Left hindlimb (tissue), 1 donor: ENCODE measurements at regions not wholly inside any gene's neighbourhood (a gene's known extent, or its start where the extent isn't known, plus 50 kb on each side); places are given as distances from the start of the nearest gene placed in this dataset.
"Not testable (repeated sequence)": the region's sequence is repeated elsewhere in the genome, so short reads cannot be mapped to it uniquely, and the experiment has no call there.

Experiments
- DNase-seq: peaks from one replicate; pipeline ENCODE4 v3.0.0-alpha.2; 2018

DNA sequence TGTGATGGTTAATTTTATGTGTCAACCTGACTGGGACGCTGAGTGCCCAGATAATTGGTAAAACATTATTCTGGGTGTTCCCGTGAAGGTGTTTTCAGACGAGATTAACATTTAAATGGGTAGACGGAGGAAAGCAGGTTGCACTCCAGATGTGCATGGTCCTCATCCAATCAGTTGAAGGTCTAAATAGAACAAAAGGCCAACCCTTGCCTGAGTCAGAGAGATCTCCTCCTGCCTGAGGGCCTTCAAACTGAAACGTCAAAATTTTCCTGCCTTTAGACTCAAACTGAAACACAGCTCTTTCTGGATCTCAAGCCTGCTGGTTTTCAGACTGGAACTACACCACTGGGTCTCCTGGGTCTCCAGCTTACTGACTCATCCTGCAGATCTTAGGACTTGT, 73.5 kb downstream of the NPIPA8 start:
- not testable (repeated sequence) for DNase-seq

DNA sequence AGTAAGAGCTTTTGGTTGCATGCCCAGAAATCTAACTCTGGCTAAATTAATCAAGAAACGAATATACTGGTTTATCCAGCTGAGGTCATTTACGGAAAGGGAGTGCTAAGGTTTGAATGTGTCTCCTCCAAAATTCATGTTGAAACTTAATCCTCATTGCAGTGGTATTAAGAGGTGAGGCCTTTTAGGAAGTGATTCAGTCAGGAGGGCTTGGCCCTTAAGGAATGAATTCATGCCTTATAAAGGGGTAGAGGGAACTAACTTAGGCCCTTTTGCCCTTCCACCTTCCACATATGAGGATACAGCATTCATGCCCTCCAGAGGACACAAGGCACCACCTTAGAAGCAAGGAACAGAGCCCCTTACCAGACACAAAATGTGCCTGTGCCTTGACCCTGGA, 74.7 kb downstream of the NPIPA8 start:
- DNase-seq, result not testable (repeated sequence)

DNA sequence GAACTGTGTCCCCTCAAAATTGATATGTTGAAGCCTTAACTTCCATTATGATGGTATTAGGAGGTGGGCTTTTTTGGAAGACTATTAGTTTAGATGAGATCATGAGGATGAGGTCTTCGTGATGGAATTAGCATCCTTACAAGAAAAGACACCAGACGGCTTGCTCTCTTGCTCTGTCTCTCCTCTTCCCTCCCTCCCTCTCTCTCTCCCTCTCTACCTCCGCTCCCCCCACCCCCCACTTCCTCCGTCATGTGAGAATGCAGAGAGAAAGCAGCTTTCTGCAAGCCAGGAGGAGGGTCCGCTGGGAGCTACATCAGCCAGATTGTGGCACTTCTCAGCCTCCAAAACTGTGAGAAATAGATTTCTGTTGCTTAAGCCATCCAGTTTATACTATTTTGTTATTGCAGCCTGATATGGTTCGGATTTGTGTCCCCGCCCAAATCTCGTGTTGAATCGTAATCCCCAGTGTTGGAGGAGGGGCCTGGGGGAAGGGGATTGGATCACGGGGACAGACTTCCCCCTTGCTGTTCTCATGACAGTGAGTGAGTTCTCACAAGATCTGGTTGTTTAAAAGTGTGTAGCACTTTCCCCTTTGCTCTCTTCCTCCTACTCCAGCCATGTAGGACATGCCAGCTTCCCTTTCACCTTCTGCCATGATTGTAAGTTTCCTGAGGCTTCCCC, 76.9 kb downstream of the NPIPA8 start:
- not testable (repeated sequence) for DNase-seq

DNA sequence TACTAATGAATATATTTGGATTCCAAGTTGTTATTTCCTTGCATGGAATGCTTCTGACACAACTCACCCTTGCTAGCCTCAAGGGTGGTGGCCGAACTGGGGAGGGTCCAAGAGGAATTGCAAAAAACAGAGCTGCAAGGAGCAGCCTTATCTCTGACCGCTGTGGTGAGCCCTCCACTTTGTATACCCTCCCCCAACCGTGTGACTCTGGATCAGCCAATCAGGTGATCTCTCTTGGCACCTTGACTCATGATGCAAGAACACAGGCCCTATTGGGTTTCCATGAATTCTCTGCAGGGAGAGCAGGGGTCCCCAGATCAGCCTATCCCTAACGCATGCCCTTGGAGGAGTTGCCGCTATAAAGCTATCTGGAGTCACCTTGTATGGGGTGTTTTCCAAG, 83.6 kb downstream of the NPIPA8 start:
- DNase-seq, result not testable (repeated sequence)

DNA sequence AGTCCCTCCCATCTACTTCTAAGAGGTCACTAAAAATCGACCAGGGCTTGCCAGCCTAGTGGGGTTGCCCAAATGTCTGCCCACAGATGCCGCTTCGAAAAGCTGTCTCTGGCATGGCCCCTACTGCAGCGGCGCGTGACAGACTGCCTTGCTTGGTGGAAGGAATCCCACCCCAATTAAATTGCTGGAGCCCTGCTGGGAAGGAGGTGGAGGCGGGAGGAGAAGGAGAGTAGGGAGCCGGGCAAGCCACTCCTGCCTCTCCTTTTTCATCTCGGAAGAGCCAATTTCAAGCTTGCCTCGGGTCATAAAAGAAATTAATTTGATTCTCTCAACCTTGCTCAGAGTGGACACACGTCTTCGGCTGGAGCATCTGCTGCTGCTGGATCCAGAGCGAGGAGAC, 106.0 kb downstream of the NPIPA8 start:
- not testable (repeated sequence) for DNase-seq

- not testable (repeated sequence) for DNase-seq
Measured at GRCh38 chr16:18222054-18223009, 114.2 kb downstream of the NPIPA8 start.

DNA sequence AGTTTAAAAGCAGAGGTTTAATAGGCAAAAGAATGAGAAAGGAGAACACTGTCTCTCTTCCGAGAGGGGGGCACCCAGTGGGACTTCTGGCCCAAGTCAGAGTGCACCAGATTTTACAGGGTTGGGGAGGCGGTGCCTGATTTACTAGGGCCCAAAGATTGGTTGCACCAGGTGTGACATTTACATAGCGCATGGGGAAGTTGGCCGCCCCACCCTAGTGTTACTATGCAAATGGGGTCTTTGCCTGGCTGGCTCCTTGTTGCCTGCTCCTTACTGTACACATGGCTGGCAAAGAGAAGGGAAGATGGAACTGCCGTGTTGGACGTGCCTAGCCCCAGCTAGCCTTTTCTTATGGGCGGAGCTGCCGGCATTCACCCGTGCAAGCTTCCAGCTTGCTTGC, 118.8 kb downstream of the NPIPA8 start:
- not testable (repeated sequence) for DNase-seq

DNA sequence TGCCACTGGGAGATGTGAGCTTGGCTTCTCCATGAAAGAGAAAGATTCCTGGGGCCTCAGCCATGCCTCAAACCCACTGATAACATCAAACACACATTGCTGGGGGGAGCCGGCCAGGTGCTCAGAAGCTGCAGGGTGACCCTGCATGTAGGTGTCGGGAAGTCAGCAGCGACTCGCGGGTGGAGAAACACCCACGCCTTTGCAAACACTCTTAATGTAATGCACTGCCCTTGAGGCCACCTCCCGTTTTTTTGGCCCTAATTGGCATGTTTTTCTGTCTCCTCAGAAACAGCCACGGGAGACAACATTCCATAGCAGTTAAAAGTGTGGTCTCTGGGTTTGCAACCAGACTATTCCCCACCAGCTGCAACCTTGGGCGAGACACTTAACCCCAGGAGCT, 119.7 kb downstream of the NPIPA8 start:
- DNase-seq, result not testable (repeated sequence)

DNA sequence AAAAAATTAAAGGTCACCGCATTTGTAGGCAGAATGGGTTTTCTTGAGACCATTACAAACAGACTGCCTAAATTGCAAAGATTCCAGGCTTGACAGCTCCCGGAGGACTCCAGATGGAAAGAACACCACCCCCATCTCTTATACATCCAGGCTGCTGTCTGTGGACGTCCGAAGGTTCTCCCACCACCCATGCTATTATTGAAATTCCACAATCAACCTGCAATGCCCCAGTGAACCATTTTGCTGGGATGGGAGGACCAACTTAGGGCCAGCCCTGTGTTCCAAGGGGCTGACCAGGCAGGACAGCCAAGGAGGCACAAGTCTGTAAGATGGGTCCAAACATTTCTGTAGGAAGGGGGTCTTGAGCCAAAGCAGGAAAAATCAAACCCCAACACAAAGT, 122.7 kb downstream of the NPIPA8 start:
- not testable (repeated sequence) for DNase-seq

- not testable (repeated sequence) for DNase-seq
Measured at GRCh38 chr16:18211505-18211904, 125.0 kb downstream of the NPIPA8 start.

- not testable (repeated sequence) for DNase-seq
Measured at GRCh38 chr16:18204786-18205185, 131.8 kb downstream of the NPIPA8 start.

DNA sequence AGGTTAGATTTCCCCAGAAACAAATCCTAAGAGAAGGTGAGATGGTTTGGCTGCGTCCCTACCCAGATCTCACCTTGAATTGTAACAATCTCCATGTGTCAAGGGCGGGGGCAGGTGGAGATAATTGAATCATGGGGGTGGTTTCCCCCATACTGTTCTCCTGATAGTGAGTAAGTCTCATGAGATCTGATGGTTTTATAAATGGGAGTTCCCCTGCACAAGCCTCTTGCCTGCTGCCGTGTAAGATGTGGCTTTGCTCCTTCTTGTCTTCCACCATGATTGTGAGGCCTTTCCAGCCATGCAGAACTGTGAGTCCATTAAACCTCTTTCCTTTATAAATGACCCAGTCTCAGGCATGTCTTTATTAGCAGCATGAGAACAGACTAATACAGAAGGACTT, 132.2 kb downstream of the NPIPA8 start:
- DNase-seq, result not testable (repeated sequence)

GRCh38 chr16:18201511-18201910, 135.0 kb downstream of the NPIPA8 start:
- not testable (repeated sequence) for DNase-seq

DNA sequence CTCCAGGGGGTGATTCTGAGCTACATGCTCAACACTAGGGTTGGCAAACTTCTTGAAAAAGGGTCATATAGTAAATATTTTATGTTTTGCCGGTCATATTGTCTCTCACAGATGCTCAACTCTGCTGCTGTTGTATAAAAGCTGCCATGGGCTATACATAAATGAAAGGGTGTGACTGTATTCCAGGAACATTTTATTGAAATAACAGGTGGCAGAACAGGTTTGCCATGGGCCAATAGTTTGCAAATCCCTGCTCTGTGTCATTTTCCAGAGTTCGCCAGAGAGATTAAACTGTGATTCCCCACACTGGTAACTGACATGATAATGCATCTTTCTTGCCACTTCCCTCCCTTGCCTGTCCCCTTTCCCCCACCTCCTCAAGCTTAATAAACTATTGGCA, 144.1 kb downstream of the NPIPA8 start:
- DNase-seq, result not testable (repeated sequence)

DNA sequence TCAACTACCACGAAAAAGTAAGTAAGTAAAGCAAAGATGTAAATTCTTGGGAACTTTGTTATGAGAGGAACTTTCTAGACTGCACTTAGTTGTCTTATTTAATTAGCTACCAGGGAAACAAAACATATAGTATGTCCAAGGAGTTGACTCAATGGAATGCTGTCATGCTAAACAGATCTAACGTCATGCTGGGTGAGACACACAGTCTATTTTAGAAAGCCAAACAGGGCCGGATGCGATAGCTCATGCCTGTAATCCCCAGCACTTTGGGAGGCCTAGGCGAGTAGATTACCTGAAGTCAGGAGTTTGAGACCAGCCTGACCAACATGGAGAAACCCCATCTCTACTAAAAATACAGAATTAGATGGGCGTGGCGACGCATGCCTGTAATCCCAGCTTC, 146.4 kb downstream of the NPIPA8 start:
- not testable (repeated sequence) for DNase-seq

DNA sequence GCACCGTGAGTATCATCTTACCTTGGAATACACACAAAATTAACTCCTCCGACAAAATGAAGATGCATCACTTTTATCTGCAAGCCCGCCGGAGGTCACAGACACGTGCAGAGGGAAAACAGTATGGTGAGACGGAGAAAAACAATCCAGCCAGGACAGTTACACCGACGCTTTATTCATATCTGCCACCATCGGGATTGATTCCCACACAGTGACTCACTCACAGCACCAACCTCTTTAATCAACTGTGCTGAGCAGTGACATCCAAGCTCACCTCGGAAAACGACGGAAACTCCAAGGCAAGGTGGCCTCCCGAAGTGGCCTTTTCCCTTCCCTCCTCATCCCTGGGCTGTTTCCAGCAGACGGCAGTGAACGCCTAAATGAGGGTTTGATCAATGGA, 151.8 kb downstream of the NPIPA8 start:
- DNase-seq, result not testable (repeated sequence)

DNA sequence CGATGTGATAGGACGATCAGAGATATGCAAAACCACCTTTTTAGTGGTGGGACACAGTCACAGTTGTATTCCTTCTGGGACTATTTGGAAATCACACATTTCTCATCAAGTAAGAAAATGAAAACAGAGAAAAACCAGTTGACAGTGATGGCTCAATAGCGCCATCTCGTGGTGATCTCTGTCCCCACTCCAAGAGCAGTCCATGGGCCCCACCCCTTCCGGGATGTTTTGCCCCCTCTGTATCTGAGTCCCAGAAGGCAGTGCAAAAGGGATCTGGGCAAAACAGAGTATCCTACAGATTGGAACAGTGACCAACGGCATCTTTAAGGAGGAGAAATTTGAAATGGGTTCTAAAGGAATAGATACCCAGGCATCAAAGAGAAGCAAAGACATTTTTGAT, 155.5 kb downstream of the NPIPA8 start:
- DNase-seq, result not testable (repeated sequence)

DNA sequence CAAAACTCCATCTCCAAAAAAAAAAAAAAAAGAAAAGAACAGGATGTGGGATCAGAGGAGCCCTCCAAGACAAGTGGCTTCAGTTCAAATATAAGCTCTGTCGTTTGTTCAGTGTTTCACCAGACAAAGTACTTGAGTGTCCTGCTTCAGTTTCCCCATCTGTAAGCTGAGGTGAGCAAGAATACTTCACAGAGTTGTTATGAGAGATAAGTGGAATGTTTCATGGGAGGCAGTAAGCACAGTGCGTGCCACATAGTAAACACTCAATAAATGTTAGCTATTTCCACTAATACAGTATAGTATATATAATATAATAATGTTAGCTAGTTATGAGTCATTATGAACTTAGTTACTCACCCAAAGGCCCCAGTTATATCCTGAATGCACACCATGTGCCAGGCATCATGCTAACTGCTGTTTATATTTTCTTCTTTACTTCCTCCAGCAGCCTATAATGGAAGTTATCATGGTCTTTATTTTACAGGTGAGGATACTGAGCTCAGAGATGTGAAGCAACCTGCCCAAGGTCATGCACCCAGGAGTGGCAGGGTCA, 162.5 kb downstream of the NPIPA8 start:
- DNase-seq, result not testable (repeated sequence)

- DNase-seq, result not testable (repeated sequence)
Measured at GRCh38 chr16:18162293-18162692, 174.2 kb downstream of the NPIPA8 start.

DNA sequence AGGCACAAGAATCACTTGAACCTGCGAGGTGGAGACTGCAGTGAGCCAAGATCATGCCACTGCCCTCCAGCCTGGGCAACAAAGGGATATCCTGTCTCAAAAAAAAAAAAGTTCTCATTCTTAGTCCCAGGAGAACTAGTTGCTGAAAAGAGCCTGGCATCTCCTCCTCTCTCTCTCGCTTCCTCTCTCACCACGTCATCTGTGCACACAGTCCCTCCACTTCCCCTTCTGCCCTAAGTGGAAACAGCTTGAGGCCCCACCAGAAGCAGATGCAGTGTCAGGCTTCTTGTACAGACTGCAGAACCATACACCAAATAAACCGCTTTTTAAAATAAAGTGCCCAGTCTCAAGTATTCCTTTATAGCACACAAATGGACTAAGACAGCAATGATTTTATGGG, 175.3 kb downstream of the NPIPA8 start:
- DNase-seq, result not testable (repeated sequence)

DNA sequence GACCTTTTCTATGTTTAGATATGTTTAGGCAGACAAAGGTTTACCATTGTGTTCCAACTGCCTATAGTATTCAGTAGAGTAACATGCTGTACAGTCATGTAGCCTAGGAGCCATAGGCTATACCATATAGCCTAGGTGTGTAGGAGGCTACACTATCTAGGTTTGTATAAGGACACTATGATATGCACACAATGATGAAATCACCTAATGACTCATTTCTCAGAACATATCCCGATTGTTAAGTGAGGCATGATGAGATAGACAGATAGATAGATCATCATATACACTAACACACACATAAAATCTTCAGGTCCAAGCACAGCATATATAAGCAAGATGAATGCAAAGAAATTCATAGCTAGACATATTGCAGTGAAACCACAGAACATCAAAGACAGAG, 177.4 kb downstream of the NPIPA8 start:
- DNase-seq, result not testable (repeated sequence)

- DNase-seq, result not testable (repeated sequence)
Measured at GRCh38 chr16:18157854-18158253, 178.7 kb downstream of the NPIPA8 start.

DNA sequence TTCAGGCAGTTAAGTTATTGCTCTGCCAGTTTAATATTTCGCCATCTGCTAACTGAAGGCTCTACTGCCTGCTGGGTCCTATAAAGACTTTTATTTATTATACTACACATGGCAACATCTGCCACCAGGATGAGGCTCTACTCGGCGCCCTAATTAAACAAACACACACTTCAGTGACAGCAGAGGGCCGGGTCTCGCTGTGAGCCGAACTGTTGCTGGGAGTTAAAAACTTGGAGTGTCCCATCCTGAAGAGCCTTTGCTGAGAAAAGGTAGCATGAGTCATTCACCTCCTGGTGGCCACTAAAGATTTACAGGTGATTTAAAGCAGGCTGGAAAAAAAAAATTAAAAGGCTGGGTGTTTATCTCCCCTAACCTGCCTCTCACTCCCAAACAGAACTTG, 183.7 kb downstream of the NPIPA8 start:
- not testable (repeated sequence) for DNase-seq
